WTC11 (cell line): ENCODE measurements at regions not wholly inside any gene's neighbourhood (a gene's known extent, or its start where the extent isn't known, plus 50 kb on each side); places are given as distances from the start of the nearest gene placed in this dataset.

Source experiments
- ATAC-seq: fragments of 200-7000 bp; cut with Tn5 transposase; 2 replicates; pipeline ENCODE4 v1.10.0; 2021; ENCODE audit warnings: mild to moderate bottlenecking, moderate library complexity
- CTCF ChIA-PET: fragments of 300-600 bp; sonication (Branson Sonifier 250); formaldehyde crosslinking; loops from one replicate; lab custom pipeline; 2021; ENCODE audit warnings: antibody characterized with exemption; lab: Charles Lee
- POLR2A ChIA-PET: fragments of 350-600 bp; sonication (Branson Sonifier 250); formaldehyde crosslinking; loops from one replicate; lab custom pipeline; 2021; ENCODE audit warnings: antibody characterized with exemption; lab: Charles Lee
- DNase-seq: peaks from one replicate; pipeline ENCODE4 v3.0.0; 2021; ENCODE audit warnings: low spot score
- H3K27ac Mint-ChIP-seq: 2 replicates; pipeline ENCODE4 v1.8.0; 2021; ENCODE audit warnings: mixed read lengths
- H3K27me3 Mint-ChIP-seq: 2 replicates; pipeline ENCODE4 v1.8.0; 2021; ENCODE audit warnings: low read depth, mild to moderate bottlenecking, moderate library complexity, mixed read lengths
- H3K36me3 Mint-ChIP-seq: 2 replicates; pipeline ENCODE4 v1.8.0; 2021; ENCODE audit warnings: mixed read lengths
- H3K4me1 Mint-ChIP-seq: 2 replicates; pipeline ENCODE4 v1.8.0; 2022; ENCODE audit warnings: mixed read lengths
- H3K4me3 Mint-ChIP-seq: 2 replicates; pipeline ENCODE4 v1.8.0; 2021; ENCODE audit warnings: mild to moderate bottlenecking, moderate library complexity, mixed read lengths
- H3K9me3 Mint-ChIP-seq: 2 replicates; pipeline ENCODE4 v1.8.0; 2021; ENCODE audit warnings: mixed read lengths
- AR ChIP-seq: fragments of 250-450 bp; sonication (Bioruptor Pico); IDR thresholded peaks from 2 replicates; pipeline ENCODE4 v1.9.0; 2021; ENCODE audit warnings: mild to moderate bottlenecking
- CREB1 ChIP-seq: sonication (generic); formaldehyde crosslinking; IDR thresholded peaks from 2 replicates; pipeline ENCODE4 v1.8.0; 2023; ENCODE audit warnings: mild to moderate bottlenecking, missing genetic modification reagents
- FOXJ3 ChIP-seq: sonication (generic); formaldehyde crosslinking; IDR thresholded peaks from 2 replicates; pipeline ENCODE4 v1.9.0; 2021; ENCODE audit warnings: missing genetic modification reagents, mild to moderate bottlenecking, borderline replicate concordance
- GRHL2 ChIP-seq: fragments of 250-450 bp; sonication (Bioruptor Pico); IDR thresholded peaks from 2 replicates; pipeline ENCODE4 v1.8.0; 2022; ENCODE audit warnings: mild to moderate bottlenecking, moderate library complexity; ENCODE audit not compliant: insufficient replicate concordance, severe bottlenecking
- PREB ChIP-seq: sonication (generic); formaldehyde crosslinking; IDR thresholded peaks from 2 replicates; pipeline ENCODE4 v1.8.1; 2022; ENCODE audit warnings: mild to moderate bottlenecking, missing genetic modification reagents, moderate library complexity, borderline replicate concordance
- RORB ChIP-seq: fragments of 250-450 bp; sonication (Bioruptor Pico); IDR thresholded peaks from 2 replicates; pipeline ENCODE4 v1.9.0; 2021; ENCODE audit warnings: mild to moderate bottlenecking
- SMAD3 ChIP-seq: sonication (generic); formaldehyde crosslinking; IDR thresholded peaks from 2 replicates; pipeline ENCODE4 v1.8.0; 2022; ENCODE audit warnings: missing genetic modification reagents, mild to moderate bottlenecking, borderline replicate concordance
- TCF7 ChIP-seq: sonication (generic); formaldehyde crosslinking; IDR thresholded peaks from 2 replicates; pipeline ENCODE4 v1.8.0; 2022; ENCODE audit warnings: mild to moderate bottlenecking, low read depth, missing genetic modification reagents, moderate library complexity
- ZNF121 ChIP-seq: sonication (generic); formaldehyde crosslinking; IDR thresholded peaks from 2 replicates; pipeline ENCODE4 v1.8.0; 2023; ENCODE audit warnings: missing genetic modification reagents
- ZNF232 ChIP-seq: sonication (generic); formaldehyde crosslinking; IDR thresholded peaks from 2 replicates; pipeline ENCODE4 v1.8.0; 2022; ENCODE audit warnings: mild to moderate bottlenecking, missing genetic modification reagents
- ZNF317 ChIP-seq: sonication (generic); formaldehyde crosslinking; IDR thresholded peaks from 2 replicates; pipeline ENCODE4 v1.8.1; 2023; ENCODE audit warnings: low read depth, mild to moderate bottlenecking, moderate library complexity, missing genetic modification reagents, borderline replicate concordance
- TF ChIP-seq, protein P1 (sequence below): sonication (generic); formaldehyde crosslinking; IDR thresholded peaks from 2 replicates; pipeline ENCODE4 v1.8.0; 2022; ENCODE audit warnings: missing genetic modification reagents
- TF ChIP-seq, protein P2 (sequence below): fragments of 250-450 bp; sonication (Bioruptor Pico); IDR thresholded peaks from 2 replicates; pipeline ENCODE4 v1.9.0; 2021; ENCODE audit warnings: mild to moderate bottlenecking, borderline replicate concordance

DNA sequence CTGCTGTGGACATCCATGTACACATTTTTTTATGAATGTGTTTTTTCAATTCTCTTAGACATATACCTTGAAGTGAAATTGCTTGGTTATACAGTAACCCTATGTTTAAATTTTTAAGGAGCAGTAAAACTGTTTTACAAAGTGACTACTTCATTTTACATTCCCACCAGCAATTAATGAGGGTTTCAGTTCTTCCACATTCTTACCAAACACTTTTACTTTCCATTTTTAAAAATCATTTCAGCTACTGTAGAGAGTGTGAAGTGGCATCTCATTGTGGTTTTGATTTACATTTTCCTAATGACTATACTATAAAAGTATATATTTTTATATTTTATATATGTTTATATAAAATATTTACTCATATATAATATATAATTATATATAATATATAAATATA lies 1221.5 kb downstream of the PLA2G4A start (continued):
- no peak for TF ChIP-seq PREB (CRISPR knock-in tag)

- Mint-ChIP-seq H3K27ac (no peak overlapping the region), H3K36me3 (peaks cover 3% of the 10 kb centered on the region), H3K27me3 (no peaks in the 10 kb centered on the region), H3K9me3 (peaks cover 8% of the 10 kb centered on the region; the same call in 1 of the 2 replicates), H3K4me3 (no peak overlapping the region), H3K4me1 (no peaks in the 10 kb centered on the region)
- no peak for DNase-seq
- CTCF ChIA-PET, result no interaction called here
- POLR2A ChIA-PET, result no interaction called here
- no peak for ATAC-seq
- TF ChIP-seq TCF7 (CRISPR knock-in tag) (no peak), RORB (CRISPR knock-in tag) (no peak), ZNF121 (no peak), FOXJ3 (CRISPR knock-in tag) (no peak), GRHL2 (CRISPR knock-in tag) (no peak), CREB1 (CRISPR knock-in tag) (no peak), ZNF317 (no peak), AR (CRISPR knock-in tag) (no peak)
- TF ChIP-seq, protein P1, sequence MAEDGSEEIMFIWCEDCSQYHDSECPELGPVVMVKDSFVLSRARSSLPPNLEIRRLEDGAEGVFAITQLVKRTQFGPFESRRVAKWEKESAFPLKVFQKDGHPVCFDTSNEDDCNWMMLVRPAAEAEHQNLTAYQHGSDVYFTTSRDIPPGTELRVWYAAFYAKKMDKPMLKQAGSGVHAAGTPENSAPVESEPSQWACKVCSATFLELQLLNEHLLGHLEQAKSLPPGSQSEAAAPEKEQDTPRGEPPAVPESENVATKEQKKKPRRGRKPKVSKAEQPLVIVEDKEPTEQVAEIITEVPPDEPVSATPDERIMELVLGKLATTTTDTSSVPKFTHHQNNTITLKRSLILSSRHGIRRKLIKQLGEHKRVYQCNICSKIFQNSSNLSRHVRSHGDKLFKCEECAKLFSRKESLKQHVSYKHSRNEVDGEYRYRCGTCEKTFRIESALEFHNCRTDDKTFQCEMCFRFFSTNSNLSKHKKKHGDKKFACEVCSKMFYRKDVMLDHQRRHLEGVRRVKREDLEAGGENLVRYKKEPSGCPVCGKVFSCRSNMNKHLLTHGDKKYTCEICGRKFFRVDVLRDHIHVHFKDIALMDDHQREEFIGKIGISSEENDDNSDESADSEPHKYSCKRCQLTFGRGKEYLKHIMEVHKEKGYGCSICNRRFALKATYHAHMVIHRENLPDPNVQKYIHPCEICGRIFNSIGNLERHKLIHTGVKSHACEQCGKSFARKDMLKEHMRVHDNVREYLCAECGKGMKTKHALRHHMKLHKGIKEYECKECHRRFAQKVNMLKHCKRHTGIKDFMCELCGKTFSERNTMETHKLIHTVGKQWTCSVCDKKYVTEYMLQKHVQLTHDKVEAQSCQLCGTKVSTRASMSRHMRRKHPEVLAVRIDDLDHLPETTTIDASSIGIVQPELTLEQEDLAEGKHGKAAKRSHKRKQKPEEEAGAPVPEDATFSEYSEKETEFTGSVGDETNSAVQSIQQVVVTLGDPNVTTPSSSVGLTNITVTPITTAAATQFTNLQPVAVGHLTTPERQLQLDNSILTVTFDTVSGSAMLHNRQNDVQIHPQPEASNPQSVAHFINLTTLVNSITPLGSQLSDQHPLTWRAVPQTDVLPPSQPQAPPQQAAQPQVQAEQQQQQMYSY, result no peak
These were observed 1227.3 kb downstream of the PLA2G4A start for GRCh38 chr1:188056011-188056410.

GRCh38 chr1:188058801-188059200 lies 1230.1 kb downstream of the PLA2G4A start:
- Mint-ChIP-seq H3K27ac (no peak overlapping the region), H3K36me3 (peaks cover 3% of the 10 kb centered on the region), H3K9me3 (peaks cover 8% of the 10 kb centered on the region; the same call in 1 of the 2 replicates), H3K27me3 (no peaks in the 10 kb centered on the region), H3K4me3 (no peak overlapping the region), H3K4me1 (no peaks in the 10 kb centered on the region)
- ChIA-PET POLR2A (no interaction called here), CTCF (no interaction called here)
- ATAC-seq (no peak), DNase-seq (no peak)
- TF ChIP-seq ZNF232 (CRISPR knock-in tag) (no peak), SMAD3 (CRISPR knock-in tag) (no peak)
- TF ChIP-seq, protein P2, sequence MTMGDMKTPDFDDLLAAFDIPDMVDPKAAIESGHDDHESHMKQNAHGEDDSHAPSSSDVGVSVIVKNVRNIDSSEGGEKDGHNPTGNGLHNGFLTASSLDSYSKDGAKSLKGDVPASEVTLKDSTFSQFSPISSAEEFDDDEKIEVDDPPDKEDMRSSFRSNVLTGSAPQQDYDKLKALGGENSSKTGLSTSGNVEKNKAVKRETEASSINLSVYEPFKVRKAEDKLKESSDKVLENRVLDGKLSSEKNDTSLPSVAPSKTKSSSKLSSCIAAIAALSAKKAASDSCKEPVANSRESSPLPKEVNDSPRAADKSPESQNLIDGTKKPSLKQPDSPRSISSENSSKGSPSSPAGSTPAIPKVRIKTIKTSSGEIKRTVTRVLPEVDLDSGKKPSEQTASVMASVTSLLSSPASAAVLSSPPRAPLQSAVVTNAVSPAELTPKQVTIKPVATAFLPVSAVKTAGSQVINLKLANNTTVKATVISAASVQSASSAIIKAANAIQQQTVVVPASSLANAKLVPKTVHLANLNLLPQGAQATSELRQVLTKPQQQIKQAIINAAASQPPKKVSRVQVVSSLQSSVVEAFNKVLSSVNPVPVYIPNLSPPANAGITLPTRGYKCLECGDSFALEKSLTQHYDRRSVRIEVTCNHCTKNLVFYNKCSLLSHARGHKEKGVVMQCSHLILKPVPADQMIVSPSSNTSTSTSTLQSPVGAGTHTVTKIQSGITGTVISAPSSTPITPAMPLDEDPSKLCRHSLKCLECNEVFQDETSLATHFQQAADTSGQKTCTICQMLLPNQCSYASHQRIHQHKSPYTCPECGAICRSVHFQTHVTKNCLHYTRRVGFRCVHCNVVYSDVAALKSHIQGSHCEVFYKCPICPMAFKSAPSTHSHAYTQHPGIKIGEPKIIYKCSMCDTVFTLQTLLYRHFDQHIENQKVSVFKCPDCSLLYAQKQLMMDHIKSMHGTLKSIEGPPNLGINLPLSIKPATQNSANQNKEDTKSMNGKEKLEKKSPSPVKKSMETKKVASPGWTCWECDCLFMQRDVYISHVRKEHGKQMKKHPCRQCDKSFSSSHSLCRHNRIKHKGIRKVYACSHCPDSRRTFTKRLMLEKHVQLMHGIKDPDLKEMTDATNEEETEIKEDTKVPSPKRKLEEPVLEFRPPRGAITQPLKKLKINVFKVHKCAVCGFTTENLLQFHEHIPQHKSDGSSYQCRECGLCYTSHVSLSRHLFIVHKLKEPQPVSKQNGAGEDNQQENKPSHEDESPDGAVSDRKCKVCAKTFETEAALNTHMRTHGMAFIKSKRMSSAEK (CRISPR knock-in tag), result no peak
